Uterus (tissue), 3 donors: ENCODE measurements at regions not wholly inside any gene's neighbourhood (a gene's known extent, or its start where the extent isn't known, plus 50 kb on each side); places are given as distances from the start of the nearest gene placed in this dataset.

Source experiments
- DNase-seq, 2 donors: peaks; one replicate each; pipeline ENCODE4 v3.0.0-alpha.2; 2019 to 2020
- H3K27ac ChIP-seq, 2 donors: fragments of 200-600 bp; sonication (generic); 1 replicate in 1 of 2; 2 replicates in 1 of 2; pipeline ENCODE4 v1.5.1; 2016 to 2018
- H3K27me3 ChIP-seq, 2 donors: fragments of 200-600 bp; sonication (generic); one replicate each; pipeline ENCODE4 v1.5.1; 2018 to 2019; ENCODE audit warnings: control low read depth in 1 of 2
- H3K36me3 ChIP-seq, 2 donors: fragments of 200-600 bp; sonication (generic); one replicate each; pipeline ENCODE4 v1.5.1; 2019; ENCODE audit warnings: control low read depth in 1 of 2
- H3K4me1 ChIP-seq, 2 donors: fragments of 200-600 bp; sonication (generic); one replicate each; pipeline ENCODE4 v1.5.1; 2018 to 2019; ENCODE audit warnings: control low read depth in 1 of 2
- H3K4me3 ChIP-seq, 2 donors: fragments of 200-600 bp; sonication (generic); 1 replicate in 1 of 2; 2 replicates in 1 of 2; pipeline ENCODE4 v1.5.1; 2018 to 2019; ENCODE audit warnings: mild to moderate bottlenecking in 1 of 2
- H3K9me3 ChIP-seq, 2 donors: fragments of 200-600 bp; sonication (generic); one replicate each; pipeline ENCODE4 v1.5.1; 2019; ENCODE audit warnings: control low read depth in 1 of 2
- POLR2A ChIP-seq, 2 donors: fragments of 450-650 bp; IDR thresholded peaks; one replicate each; pipeline ENCODE4 v1.6.1; 2016; ENCODE audit warnings: antibody characterized with exemption in 2 of 2, mild to moderate bottlenecking in 1 of 2, moderate library complexity in 1 of 2
- intact Hi-C: fragments of 100-400 bp; cut with DNase I; formaldehyde crosslinking; loops from one replicate; pipeline ENCODE4 v1.15.1; 2023; ENCODE audit warnings: low total_unique reads
- TF ChIP-seq, protein P1 (sequence below), 4 experiments: fragments of 200-600 bp in 2 of 4; fragments of 450-650 bp in 2 of 4; sonication (generic) in 2 of 4; IDR thresholded peaks; one replicate each; pipeline ENCODE4 v1.5.1; 2016 to 2019; ENCODE audit warnings: antibody characterized with exemption in 4 of 4, mild to moderate bottlenecking in 2 of 4, moderate library complexity in 1 of 4
- donor health status: DM: yes; HTN: yes; CAD: no.

DNA sequence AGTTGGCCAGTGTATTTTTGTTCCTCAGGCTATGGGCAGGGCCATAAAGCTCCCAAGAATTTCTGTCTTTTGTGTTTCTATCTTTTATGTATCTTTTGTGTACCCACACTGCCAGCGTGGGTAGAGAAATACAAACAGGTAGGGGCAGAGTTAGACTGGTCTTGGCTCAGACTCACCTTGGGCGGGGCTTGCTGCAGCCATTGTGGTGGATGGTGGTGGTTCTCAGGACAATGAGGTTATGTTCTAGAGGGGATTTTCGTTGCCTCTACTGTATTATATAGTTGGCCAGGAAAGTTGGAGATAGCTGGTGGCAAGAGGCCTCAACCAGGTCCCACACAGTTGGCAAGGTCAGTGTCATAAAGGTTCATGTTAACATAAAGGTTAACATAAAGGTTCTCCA lies 977.5 kb upstream of the LRFN5 start:
- no peak for DNase-seq
- intact Hi-C loops: no loop called here

DNA sequence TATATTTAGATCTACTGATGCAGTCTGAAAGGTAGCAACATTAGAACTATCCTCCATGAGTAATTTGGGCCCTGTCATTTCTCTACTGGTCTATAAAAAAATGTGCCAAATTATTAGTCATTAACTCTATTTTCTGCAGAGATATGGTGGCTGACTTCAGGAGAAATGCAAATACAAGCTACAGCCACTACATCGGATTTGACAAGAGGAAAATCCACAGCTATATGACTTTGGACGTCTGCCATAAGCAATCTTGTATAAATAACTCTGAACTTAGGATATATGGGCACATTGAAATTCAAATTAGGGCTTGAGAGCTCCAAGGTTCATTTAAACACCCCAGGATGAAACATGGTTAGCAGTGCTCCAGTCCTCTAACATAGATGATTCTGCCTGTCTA lies 983.0 kb upstream of the LRFN5 start:
- Histone ChIP-seq H3K4me1 (no peaks in the 10 kb centered on the region), H3K27me3 (no peaks in the 10 kb centered on the region), H3K9me3 (no peaks in the 10 kb centered on the region), H3K4me3 (no peak overlapping the region), H3K27ac (no peak overlapping the region), H3K36me3 (no peaks in the 10 kb centered on the region)
- intact Hi-C loops: no loop called here
- DNase-seq: no peak
- TF ChIP-seq POLR2A (IDR thresholded peaks at IDR 0.05): no peak
- TF ChIP-seq, protein P1, sequence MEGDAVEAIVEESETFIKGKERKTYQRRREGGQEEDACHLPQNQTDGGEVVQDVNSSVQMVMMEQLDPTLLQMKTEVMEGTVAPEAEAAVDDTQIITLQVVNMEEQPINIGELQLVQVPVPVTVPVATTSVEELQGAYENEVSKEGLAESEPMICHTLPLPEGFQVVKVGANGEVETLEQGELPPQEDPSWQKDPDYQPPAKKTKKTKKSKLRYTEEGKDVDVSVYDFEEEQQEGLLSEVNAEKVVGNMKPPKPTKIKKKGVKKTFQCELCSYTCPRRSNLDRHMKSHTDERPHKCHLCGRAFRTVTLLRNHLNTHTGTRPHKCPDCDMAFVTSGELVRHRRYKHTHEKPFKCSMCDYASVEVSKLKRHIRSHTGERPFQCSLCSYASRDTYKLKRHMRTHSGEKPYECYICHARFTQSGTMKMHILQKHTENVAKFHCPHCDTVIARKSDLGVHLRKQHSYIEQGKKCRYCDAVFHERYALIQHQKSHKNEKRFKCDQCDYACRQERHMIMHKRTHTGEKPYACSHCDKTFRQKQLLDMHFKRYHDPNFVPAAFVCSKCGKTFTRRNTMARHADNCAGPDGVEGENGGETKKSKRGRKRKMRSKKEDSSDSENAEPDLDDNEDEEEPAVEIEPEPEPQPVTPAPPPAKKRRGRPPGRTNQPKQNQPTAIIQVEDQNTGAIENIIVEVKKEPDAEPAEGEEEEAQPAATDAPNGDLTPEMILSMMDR (IDR thresholded peaks at IDR 0.05): no peak

More for the DNA sequence above, 977.5 kb upstream of the LRFN5 start:
- TF ChIP-seq POLR2A (IDR thresholded peaks at IDR 0.05): no peak
- TF ChIP-seq, protein P1 (IDR thresholded peaks at IDR 0.05): no peak
- no peak overlapping the region for H3K4me3 ChIP-seq
- H3K27me3 ChIP-seq: no peaks in the 10 kb centered on the region
- no peak overlapping the region for H3K27ac ChIP-seq
- no peaks in the 10 kb centered on the region for H3K4me1 ChIP-seq
- no peaks in the 10 kb centered on the region for H3K36me3 ChIP-seq
- no peaks in the 10 kb centered on the region for H3K9me3 ChIP-seq

DNA sequence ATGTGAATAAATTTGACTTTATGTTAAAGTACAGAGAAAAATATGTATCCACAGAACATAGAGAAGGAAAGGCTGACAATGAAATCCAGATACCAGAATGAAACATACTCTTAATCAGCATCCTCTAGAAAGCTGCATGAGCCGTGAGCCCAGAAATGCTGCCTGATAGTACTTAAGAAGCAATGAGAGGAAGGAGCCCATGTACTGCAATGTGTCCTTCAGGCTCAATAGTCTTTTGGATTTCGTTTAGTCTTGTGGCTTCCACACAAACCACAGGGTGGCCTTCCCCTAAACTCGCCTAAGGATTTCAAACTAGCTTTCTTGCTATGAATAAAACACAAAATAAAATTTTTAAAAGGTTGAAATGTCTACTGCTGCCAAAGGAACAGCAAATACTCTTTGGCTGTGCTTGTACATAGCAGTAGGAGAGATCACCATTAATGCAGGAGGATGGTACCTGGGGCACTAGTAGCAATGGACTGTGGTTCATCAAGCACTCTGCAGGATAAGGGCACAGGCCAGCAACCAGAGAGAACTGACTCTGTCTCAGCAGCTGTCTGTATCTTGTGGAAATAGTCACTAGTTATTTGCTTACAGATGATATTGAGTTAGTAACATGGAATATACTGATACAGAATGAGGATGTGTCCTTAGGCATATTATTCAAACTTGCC lies 988.3 kb upstream of the LRFN5 start:
- Histone ChIP-seq H3K9me3 (no peaks in the 10 kb centered on the region), H3K27me3 (no peaks in the 10 kb centered on the region), H3K4me1 (no peaks in the 10 kb centered on the region), H3K27ac (no peak overlapping the region), H3K4me3 (no peak overlapping the region), H3K36me3 (no peaks in the 10 kb centered on the region)
- no peak for DNase-seq
- intact Hi-C loops: no loop called here
- no peak for TF ChIP-seq POLR2A (IDR thresholded peaks at IDR 0.05)
- TF ChIP-seq, protein P1 (IDR thresholded peaks at IDR 0.05): no peak

- no peak for TF ChIP-seq POLR2A (IDR thresholded peaks at IDR 0.05)
- TF ChIP-seq, protein P1 (IDR thresholded peaks at IDR 0.05): no peak
- Histone ChIP-seq H3K4me1 (no peaks in the 10 kb centered on the region), H3K27ac (no peak overlapping the region), H3K27me3 (no peaks in the 10 kb centered on the region), H3K4me3 (no peak overlapping the region), H3K9me3 (no peaks in the 10 kb centered on the region), H3K36me3 (no peaks in the 10 kb centered on the region)
- intact Hi-C loops: no loop called here
- DNase-seq: no peak
Observed at GRCh38 chr14:40616579-40616978, 990.1 kb upstream of the LRFN5 start.

GRCh38 chr14:40601063-40601462 lies 1005.6 kb upstream of the LRFN5 start:
- DNase-seq: no peak
- TF ChIP-seq, protein P1 (IDR thresholded peaks at IDR 0.05): no peak
- Histone ChIP-seq H3K36me3 (no peaks in the 10 kb centered on the region), H3K4me1 (no peaks in the 10 kb centered on the region), H3K4me3 (no peak overlapping the region), H3K9me3 (no peaks in the 10 kb centered on the region), H3K27ac (no peak overlapping the region), H3K27me3 (no peaks in the 10 kb centered on the region)
- intact Hi-C loops: no loop called here
